Natural killer cell (primary cell): ENCODE measurements at regions not wholly inside any gene's neighbourhood (a gene's known extent, or its start where the extent isn't known, plus 50 kb on each side); places are given as distances from the start of the nearest gene placed in this dataset.

Experiments
- ATAC-seq, 3 donors: fragments of 150-1000 bp in 2 of 3; fragments of 200-7000 bp in 1 of 3; cut with Tn5 transposase; 1 replicate in 1 of 3; 2 replicates in 2 of 3; pipeline ENCODE4 v1.10.0; 2021; ENCODE audit warnings: mild to moderate bottlenecking in 2 of 3, moderate library complexity in 2 of 3
- DNase-seq, 2 donors: peaks; one replicate each; pipeline versions ENCODE4 v3.0.0 to v3.0.0-alpha.2; 2013 to 2021; ENCODE audit warnings: mixed read lengths in 1 of 2
- H3K27ac ChIP-seq: one replicate; pipeline ENCODE4 v1.5.1; 2013; ENCODE audit warnings: mild to moderate bottlenecking, low read length
- H3K27me3 ChIP-seq: one replicate; pipeline ENCODE4 v1.6.1; 2013; ENCODE audit warnings: low read length; ENCODE audit not compliant: control insufficient read depth, insufficient read depth
- H3K36me3 ChIP-seq: one replicate; pipeline ENCODE4 v1.6.1; 2013; ENCODE audit warnings: low read length; ENCODE audit not compliant: control insufficient read depth, insufficient read depth
- H3K4me1 ChIP-seq: one replicate; pipeline ENCODE4 v1.6.1; 2013; ENCODE audit warnings: low read length; ENCODE audit not compliant: control insufficient read depth, insufficient read depth
- H3K4me3 ChIP-seq: one replicate; pipeline ENCODE4 v1.5.1; 2013; ENCODE audit warnings: low read length
- H3K9me3 ChIP-seq: one replicate; pipeline ENCODE4 v1.6.1; 2013; ENCODE audit warnings: low read length; ENCODE audit not compliant: control insufficient read depth, insufficient read depth
- H3K27ac Mint-ChIP-seq, 2 donors: one replicate each; pipeline ENCODE4 v1.8.0; 2022; ENCODE audit warnings: mild to moderate bottlenecking in 2 of 2, mixed read lengths in 2 of 2, moderate library complexity in 1 of 2
- H3K27me3 Mint-ChIP-seq, 2 donors: one replicate each; pipeline ENCODE4 v1.8.0; 2022; ENCODE audit warnings: low read depth in 2 of 2, mixed read lengths in 2 of 2
- H3K36me3 Mint-ChIP-seq: one replicate; pipeline ENCODE4 v1.8.0; 2022; ENCODE audit warnings: mixed read lengths
- H3K4me1 Mint-ChIP-seq, 2 donors: one replicate each; pipeline ENCODE4 v1.8.0; 2022; ENCODE audit warnings: mixed read lengths in 2 of 2
- H3K4me3 Mint-ChIP-seq: one replicate; pipeline ENCODE4 v1.8.0; 2022; ENCODE audit warnings: mild to moderate bottlenecking, moderate library complexity, mixed read lengths
- H3K9me3 Mint-ChIP-seq, 2 donors: one replicate each; pipeline ENCODE4 v1.8.0; 2022; ENCODE audit warnings: mixed read lengths in 2 of 2
- WGBS: methylation state at CpG from one replicate; pipeline ENCODE4 v1.1.7; 2013; ENCODE audit warnings: missing lambda C conversion rate; ENCODE audit not compliant: insufficient coverage; 5-methylcytosine and 5-hydroxymethylcytosine counted together
- intact Hi-C: fragments of 100-400 bp; cut with micrococcal nuclease; formaldehyde crosslinking; loops from one replicate; pipeline ENCODE4 v1.14.2; 2022
- TF ChIP-seq, protein P1 (sequence below): fragments of 200-600 bp; IDR thresholded peaks from one replicate; pipeline ENCODE4 v1.8.0; 2022; ENCODE audit warnings: antibody characterized with exemption

DNA sequence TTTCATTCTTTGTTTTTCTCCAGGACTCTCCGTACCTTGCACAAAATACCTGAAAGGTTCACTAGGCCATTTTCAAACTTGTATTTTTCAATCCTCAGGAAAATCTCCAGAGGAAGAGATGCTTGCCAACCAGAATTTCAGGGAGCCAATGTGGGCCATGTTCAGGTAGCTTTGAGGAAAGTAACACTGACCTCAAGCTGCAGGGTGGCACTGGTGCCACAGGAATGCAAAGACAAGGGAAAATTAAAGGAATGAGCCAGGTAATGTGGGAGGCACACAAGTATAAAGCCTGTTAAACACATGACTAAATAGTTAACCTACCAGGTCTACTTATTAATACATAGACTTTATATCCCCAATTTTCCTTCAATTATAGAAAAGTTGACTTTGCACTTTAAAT lies 51.9 kb upstream of the GAP43 start:
- no peak overlapping the region for H3K27ac Mint-ChIP-seq
- no peaks in the 10 kb centered on the region for H3K4me1 Mint-ChIP-seq
- no peaks in the 10 kb centered on the region for H3K36me3 ChIP-seq
- TF ChIP-seq, protein P1, sequence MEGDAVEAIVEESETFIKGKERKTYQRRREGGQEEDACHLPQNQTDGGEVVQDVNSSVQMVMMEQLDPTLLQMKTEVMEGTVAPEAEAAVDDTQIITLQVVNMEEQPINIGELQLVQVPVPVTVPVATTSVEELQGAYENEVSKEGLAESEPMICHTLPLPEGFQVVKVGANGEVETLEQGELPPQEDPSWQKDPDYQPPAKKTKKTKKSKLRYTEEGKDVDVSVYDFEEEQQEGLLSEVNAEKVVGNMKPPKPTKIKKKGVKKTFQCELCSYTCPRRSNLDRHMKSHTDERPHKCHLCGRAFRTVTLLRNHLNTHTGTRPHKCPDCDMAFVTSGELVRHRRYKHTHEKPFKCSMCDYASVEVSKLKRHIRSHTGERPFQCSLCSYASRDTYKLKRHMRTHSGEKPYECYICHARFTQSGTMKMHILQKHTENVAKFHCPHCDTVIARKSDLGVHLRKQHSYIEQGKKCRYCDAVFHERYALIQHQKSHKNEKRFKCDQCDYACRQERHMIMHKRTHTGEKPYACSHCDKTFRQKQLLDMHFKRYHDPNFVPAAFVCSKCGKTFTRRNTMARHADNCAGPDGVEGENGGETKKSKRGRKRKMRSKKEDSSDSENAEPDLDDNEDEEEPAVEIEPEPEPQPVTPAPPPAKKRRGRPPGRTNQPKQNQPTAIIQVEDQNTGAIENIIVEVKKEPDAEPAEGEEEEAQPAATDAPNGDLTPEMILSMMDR, result no peak
- H3K27me3 Mint-ChIP-seq, result peaks cover 7 to 10% of the 10 kb centered on the region in 2 donors
- DNase-seq (no peak), ATAC-seq (no peak)
- no peaks in the 10 kb centered on the region for H3K4me1 ChIP-seq
- no peak overlapping the region for H3K27ac ChIP-seq
- no peaks in the 10 kb centered on the region for H3K9me3 ChIP-seq
- H3K36me3 Mint-ChIP-seq, result no peaks in the 10 kb centered on the region
- H3K4me3 ChIP-seq, result no peak overlapping the region
- no peak overlapping the region for H3K4me3 Mint-ChIP-seq
- intact Hi-C loops, result no loop called here
- H3K27me3 ChIP-seq, result peaks cover 3% of the 10 kb centered on the region
- WGBS, result 100% methylated on average over 1 of the region's 1 CpG
- peaks cover 0 to 3% of the 10 kb centered on the region in 2 donors for H3K9me3 Mint-ChIP-seq
